ENCODE measurements at regions not wholly inside any gene's neighbourhood (a gene's known extent, or its start where the extent isn't known, plus 50 kb on each side); places are given as distances from the start of the nearest gene placed in this dataset.

DNA sequence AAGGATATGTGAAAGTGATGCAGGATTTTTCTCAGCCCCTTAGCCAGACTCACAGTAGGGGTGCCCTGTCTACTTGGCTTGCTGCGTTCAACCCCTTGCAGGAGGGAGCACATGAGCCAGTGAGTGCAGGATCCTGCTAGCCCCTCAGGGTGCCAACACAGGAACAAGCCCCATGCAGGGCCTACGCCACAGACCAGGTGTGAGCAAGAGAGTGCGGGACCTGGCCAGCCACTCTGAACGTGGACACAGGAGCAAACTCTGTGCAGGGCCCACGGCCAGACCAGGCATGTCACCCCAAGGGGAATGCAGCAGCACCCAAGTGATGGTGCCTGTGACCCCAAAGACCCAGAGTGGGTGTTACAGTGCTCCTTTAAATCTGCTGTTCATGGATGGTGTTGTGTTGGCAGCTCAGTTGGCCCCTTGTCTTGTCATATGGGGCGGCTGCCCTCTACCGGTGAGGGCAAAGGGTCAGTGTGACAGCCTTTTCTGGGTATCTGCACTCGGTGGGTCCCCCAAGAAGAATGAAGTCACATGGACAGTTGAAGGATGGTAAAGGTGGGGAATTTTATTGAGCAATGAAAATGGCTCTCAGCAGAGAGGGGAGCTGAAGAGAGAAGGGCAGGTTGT lies 188.4 kb upstream of the MAOA start:
- intact Hi-C loops (cut with DNase I; ENCODE audit: low total_unique reads) = no loop called here
- no peaks in the 10 kb centered on the region for H3K27me3 ChIP-seq
- no peak overlapping the region for H3K4me3 ChIP-seq
- H3K27ac ChIP-seq = no peak overlapping the region
- H3K9me3 ChIP-seq = no peaks in the 10 kb centered on the region
- TF ChIP-seq, protein P1, sequence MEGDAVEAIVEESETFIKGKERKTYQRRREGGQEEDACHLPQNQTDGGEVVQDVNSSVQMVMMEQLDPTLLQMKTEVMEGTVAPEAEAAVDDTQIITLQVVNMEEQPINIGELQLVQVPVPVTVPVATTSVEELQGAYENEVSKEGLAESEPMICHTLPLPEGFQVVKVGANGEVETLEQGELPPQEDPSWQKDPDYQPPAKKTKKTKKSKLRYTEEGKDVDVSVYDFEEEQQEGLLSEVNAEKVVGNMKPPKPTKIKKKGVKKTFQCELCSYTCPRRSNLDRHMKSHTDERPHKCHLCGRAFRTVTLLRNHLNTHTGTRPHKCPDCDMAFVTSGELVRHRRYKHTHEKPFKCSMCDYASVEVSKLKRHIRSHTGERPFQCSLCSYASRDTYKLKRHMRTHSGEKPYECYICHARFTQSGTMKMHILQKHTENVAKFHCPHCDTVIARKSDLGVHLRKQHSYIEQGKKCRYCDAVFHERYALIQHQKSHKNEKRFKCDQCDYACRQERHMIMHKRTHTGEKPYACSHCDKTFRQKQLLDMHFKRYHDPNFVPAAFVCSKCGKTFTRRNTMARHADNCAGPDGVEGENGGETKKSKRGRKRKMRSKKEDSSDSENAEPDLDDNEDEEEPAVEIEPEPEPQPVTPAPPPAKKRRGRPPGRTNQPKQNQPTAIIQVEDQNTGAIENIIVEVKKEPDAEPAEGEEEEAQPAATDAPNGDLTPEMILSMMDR (IDR thresholded peaks at IDR 0.05) = no peak
- no peaks in the 10 kb centered on the region for H3K4me1 ChIP-seq
- no peak for DNase-seq
- H3K36me3 ChIP-seq = no peaks in the 10 kb centered on the region

DNA sequence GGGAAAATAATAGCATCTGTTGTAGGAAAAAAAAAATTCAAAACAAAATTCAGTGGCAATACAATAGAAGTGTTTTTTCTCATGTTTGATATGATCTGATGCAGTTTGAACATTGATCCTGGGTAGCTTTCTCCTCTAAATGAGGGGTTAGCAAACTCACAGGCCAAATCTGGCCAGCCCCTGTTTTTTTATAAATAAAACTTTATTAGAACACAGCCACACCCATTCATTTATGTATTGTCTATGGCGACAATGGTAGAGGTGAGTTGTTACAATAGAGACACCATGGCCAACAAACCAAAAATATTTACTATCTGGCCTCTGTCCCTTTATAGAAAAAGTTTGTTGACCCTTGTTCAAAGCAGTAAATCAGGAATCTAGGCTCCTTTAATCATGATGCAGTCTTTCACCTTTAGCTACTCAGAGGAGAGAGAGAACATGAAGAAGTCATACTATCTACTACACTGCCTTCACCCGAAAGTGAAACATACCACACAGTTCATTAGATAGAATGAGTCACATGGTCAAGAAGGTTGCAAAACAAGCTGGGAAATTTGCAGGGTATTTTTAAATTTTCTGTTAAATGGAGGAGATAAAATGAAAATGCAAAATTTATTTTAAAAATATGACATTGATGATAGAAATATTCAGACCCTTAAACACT lies 186.6 kb upstream of the MAOA start:
- intact Hi-C loops (cut with DNase I; ENCODE audit: low total_unique reads) = no loop called here
- DNase-seq = no peak
- Histone ChIP-seq H3K4me1 (no peaks in the 10 kb centered on the region), H3K27me3 (no peaks in the 10 kb centered on the region), H3K27ac (no peak overlapping the region), H3K9me3 (no peaks in the 10 kb centered on the region), H3K4me3 (no peak overlapping the region), H3K36me3 (no peaks in the 10 kb centered on the region)
- TF ChIP-seq, protein P1 (IDR thresholded peaks at IDR 0.05) = no peak

DNA sequence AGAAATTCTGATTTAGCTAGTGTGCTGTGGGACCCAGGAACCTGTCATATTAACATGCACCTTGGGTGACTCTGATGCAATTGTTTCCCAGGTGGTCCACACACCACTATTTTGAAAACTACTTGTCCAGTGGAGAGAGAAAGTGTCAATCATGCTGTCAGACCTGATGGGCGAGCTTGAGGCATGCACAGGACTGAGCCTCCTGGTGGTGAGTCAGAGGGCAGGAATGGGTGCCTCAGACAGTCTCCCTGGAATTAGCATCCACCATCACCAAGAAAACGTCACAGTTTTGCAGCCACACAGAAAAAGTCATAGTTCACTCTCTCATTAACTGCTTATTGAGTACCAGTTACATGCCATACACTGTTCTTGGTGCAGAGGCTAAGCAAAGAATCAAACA lies 181.8 kb upstream of the MAOA start:
- Histone ChIP-seq H3K36me3 (no peaks in the 10 kb centered on the region), H3K27me3 (no peaks in the 10 kb centered on the region), H3K9me3 (no peaks in the 10 kb centered on the region), H3K4me1 (no peaks in the 10 kb centered on the region), H3K27ac (no peak overlapping the region), H3K4me3 (no peak overlapping the region)
- TF ChIP-seq, protein P1 (IDR thresholded peaks at IDR 0.05) = no peak
- DNase-seq = no peak
- intact Hi-C loops (cut with DNase I; ENCODE audit: low total_unique reads) = no loop called here

DNA sequence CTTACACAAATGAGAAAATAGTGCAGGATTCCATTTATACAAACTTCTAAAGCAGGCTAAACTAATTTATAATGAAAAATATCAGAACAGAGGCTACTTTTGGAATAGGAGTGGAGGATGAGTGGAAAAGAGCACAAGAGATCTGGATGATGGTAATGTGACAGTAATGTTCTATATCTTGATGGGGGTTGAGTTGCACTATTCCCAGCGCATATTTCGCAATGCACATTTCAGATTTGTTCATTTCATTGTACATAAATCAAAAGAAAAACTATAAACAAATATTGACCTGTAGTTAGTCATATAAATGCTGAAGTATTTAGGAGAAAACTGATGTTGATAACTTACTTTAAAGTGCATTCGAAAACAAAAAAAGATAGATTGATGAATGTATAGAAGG lies 177.0 kb upstream of the MAOA start:
- TF ChIP-seq, protein P1 (IDR thresholded peaks at IDR 0.05) = no peak
- no peak for DNase-seq
- intact Hi-C loops (cut with DNase I; ENCODE audit: low total_unique reads) = no loop called here
- no peaks in the 10 kb centered on the region for H3K4me1 ChIP-seq
- H3K4me3 ChIP-seq = no peak overlapping the region
- no peak overlapping the region for H3K27ac ChIP-seq
- H3K27me3 ChIP-seq = no peaks in the 10 kb centered on the region
- no peaks in the 10 kb centered on the region for H3K9me3 ChIP-seq
- H3K36me3 ChIP-seq = no peaks in the 10 kb centered on the region

DNA sequence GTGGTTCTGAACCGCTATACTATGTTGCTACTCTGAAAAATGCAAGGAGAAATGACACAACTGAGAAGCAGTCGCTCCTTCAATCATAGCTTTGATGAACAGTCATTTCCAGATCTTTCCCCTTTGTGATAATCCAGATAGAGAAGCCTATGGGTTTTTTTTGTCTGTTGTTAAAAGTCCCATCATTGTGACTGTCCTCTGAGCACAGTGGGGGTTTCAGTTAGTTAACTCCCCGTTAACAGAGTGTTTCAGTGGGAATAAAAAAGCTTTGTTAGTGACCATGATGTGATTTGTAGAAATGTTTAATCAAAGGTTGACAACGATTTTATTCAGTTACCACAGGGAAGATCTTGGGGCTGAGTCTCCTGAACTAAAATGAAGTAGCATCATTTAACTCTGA lies 176.2 kb upstream of the MAOA start:
- DNase-seq = no peak
- TF ChIP-seq, protein P1 (IDR thresholded peaks at IDR 0.05) = no peak

More for the DNA sequence above, 176.2 kb upstream of the MAOA start:
- no peaks in the 10 kb centered on the region for H3K4me1 ChIP-seq
- no peaks in the 10 kb centered on the region for H3K36me3 ChIP-seq
- intact Hi-C loops (cut with DNase I; ENCODE audit: low total_unique reads) = no loop called here
- H3K9me3 ChIP-seq = no peaks in the 10 kb centered on the region
- no peak overlapping the region for H3K4me3 ChIP-seq
- no peak overlapping the region for H3K27ac ChIP-seq
- H3K27me3 ChIP-seq = no peaks in the 10 kb centered on the region
